ENCODE measurements at regions not wholly inside any gene's neighbourhood (a gene's known extent, or its start where the extent isn't known, plus 50 kb on each side); places are given as distances from the start of the nearest gene placed in this dataset.

DNA sequence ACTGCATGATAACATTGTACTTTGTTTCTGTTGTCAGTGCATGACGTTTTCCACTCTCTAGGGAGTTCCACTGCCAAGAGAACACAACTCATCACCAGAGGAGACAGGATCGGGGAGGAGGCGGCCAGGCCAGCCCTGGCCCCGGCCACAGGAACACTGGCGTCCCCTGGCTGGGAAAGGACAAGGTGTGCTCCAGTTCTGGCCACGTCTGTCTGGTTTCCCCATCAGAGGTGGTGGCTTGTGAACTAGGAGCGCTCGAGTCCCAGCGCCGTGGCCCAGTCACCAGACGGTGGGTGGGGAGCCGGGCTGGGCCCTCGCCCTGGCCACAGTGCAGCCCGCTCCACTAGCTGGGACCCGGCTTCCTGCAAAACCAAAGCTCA, 211.9 kb upstream of the IRX4 start:
- H2AFZ ChIP-seq (ENCODE audit: low read depth, low read length, severe bottlenecking) = no peak overlapping the region
- no peaks in the 10 kb centered on the region for H3K9me3 ChIP-seq (ENCODE audit: insufficient read depth, low read length)
- H3K9ac ChIP-seq (ENCODE audit: low read length) = no peak overlapping the region
- no peaks in the 10 kb centered on the region for H4K20me1 ChIP-seq (ENCODE audit: low read depth, low read length)
- H3K27me3 ChIP-seq (ENCODE audit: low read length) = no peaks in the 10 kb centered on the region
- H3F3A ChIP-seq (ENCODE audit: insufficient read depth) = no peaks in the 10 kb centered on the region
- no peak overlapping the region for H3K27ac ChIP-seq (ENCODE audit: low read depth, low read length)
- H3K36me3 ChIP-seq (ENCODE audit: low read length) = no peaks in the 10 kb centered on the region
- H3K9me2 ChIP-seq (replicated peaks; ENCODE audit: insufficient read depth, low read length) = no peaks in the 10 kb centered on the region
- no peak overlapping the region for H3K4me2 ChIP-seq (ENCODE audit: low read depth, low read length, poor library complexity, severe bottlenecking)
- TF ChIP-seq EZH2phosphoT487 (conservative IDR thresholded peaks at IDR 0.05; ENCODE audit: low read length) = no peak
- TF ChIP-seq, protein P1, sequence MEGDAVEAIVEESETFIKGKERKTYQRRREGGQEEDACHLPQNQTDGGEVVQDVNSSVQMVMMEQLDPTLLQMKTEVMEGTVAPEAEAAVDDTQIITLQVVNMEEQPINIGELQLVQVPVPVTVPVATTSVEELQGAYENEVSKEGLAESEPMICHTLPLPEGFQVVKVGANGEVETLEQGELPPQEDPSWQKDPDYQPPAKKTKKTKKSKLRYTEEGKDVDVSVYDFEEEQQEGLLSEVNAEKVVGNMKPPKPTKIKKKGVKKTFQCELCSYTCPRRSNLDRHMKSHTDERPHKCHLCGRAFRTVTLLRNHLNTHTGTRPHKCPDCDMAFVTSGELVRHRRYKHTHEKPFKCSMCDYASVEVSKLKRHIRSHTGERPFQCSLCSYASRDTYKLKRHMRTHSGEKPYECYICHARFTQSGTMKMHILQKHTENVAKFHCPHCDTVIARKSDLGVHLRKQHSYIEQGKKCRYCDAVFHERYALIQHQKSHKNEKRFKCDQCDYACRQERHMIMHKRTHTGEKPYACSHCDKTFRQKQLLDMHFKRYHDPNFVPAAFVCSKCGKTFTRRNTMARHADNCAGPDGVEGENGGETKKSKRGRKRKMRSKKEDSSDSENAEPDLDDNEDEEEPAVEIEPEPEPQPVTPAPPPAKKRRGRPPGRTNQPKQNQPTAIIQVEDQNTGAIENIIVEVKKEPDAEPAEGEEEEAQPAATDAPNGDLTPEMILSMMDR (IDR thresholded peaks at IDR 0.05; ENCODE audit: insufficient read depth, low read length, poor library complexity, severe bottlenecking) = no peak
- no peak overlapping the region for H3K4me3 ChIP-seq (ENCODE audit: insufficient read depth, low read length, poor library complexity, severe bottlenecking)
- no peaks in the 10 kb centered on the region for H3K79me2 ChIP-seq (ENCODE audit: insufficient read depth, low read length)

DNA sequence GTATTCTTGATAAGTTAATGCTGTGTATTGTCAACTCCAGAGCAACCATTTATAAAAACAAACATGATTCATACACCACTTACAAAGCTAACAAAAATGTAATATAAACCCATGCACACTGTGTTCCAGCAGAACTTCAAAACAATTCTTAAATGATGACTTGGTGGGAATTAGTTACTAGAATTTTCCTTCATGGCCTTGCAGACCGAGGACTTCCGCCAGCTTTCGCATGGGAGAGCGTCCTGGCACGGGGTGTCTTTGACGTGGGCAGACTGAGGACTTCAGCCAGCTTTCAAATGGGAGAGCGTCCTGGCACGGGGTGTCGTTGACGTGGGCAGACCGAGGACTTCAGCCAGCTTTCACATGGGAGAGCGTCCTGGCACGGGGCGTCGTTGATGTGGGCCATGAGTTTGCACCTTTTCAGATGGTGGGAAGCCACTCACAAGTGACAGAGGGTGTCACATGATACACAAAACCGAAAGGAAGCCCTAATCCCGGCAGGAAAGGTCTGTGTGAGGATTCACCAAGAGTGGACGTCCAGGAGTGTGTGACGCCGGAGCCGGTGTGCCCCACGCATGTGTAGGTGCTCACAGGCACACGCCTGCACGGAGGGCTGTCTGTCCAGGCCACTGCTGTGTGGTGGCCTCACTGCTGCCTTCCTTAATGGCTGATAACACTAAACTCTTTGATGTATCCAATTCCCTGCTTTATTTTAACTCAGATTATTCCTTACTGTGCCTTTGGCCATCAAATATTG, 211.3 kb upstream of the IRX4 start:
- Histone ChIP-seq H3K9ac (ENCODE audit: low read length) (no peak overlapping the region), H2AFZ (ENCODE audit: low read depth, low read length, severe bottlenecking) (no peak overlapping the region), H3K9me3 (ENCODE audit: insufficient read depth, low read length) (no peaks in the 10 kb centered on the region), H3K79me2 (ENCODE audit: insufficient read depth, low read length) (no peaks in the 10 kb centered on the region), H3K27me3 (ENCODE audit: low read length) (no peaks in the 10 kb centered on the region), H3K4me3 (ENCODE audit: insufficient read depth, low read length, poor library complexity, severe bottlenecking) (no peak overlapping the region), H3K36me3 (ENCODE audit: low read length) (no peaks in the 10 kb centered on the region), H3F3A (ENCODE audit: insufficient read depth) (no peaks in the 10 kb centered on the region), H3K4me2 (ENCODE audit: low read depth, low read length, poor library complexity, severe bottlenecking) (no peak overlapping the region), H3K27ac (ENCODE audit: low read depth, low read length) (no peak overlapping the region), H3K9me2 (replicated peaks; ENCODE audit: insufficient read depth, low read length) (no peaks in the 10 kb centered on the region), H4K20me1 (ENCODE audit: low read depth, low read length) (no peaks in the 10 kb centered on the region)
- TF ChIP-seq EZH2phosphoT487 (conservative IDR thresholded peaks at IDR 0.05; ENCODE audit: low read length) = no peak
- TF ChIP-seq, protein P1 (IDR thresholded peaks at IDR 0.05; ENCODE audit: insufficient read depth, low read length, poor library complexity, severe bottlenecking) = no peak

DNA sequence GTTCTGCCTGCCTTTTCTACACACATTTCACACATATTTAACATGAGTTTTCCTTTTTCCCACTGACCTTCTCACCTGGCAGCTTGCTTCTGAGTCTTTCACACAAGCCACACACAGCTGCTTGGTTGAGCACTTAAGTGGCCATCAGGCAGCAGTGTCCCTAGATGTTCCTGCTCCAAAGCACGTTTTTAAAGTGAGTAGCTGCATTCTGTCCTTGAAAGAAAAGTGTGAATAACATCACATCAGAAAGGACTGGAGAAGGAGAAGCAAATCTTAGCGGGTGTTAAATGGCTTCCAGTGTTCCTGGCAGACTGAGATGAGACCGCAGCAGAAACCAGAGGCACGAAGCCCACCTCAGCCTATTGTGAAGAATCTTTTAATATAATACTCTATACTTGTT, 209.2 kb upstream of the IRX4 start:
- Histone ChIP-seq H3F3A (ENCODE audit: insufficient read depth) (no peaks in the 10 kb centered on the region), H3K79me2 (ENCODE audit: insufficient read depth, low read length) (no peaks in the 10 kb centered on the region), H4K20me1 (ENCODE audit: low read depth, low read length) (no peaks in the 10 kb centered on the region), H3K4me2 (ENCODE audit: low read depth, low read length, poor library complexity, severe bottlenecking) (no peak overlapping the region), H2AFZ (ENCODE audit: low read depth, low read length, severe bottlenecking) (no peak overlapping the region), H3K9me2 (replicated peaks; ENCODE audit: insufficient read depth, low read length) (no peaks in the 10 kb centered on the region), H3K4me3 (ENCODE audit: insufficient read depth, low read length, poor library complexity, severe bottlenecking) (no peak overlapping the region), H3K9ac (ENCODE audit: low read length) (no peak overlapping the region), H3K36me3 (ENCODE audit: low read length) (no peaks in the 10 kb centered on the region), H3K27me3 (ENCODE audit: low read length) (no peaks in the 10 kb centered on the region), H3K27ac (ENCODE audit: low read depth, low read length) (no peak overlapping the region), H3K9me3 (ENCODE audit: insufficient read depth, low read length) (no peaks in the 10 kb centered on the region)
- TF ChIP-seq EZH2phosphoT487 (conservative IDR thresholded peaks at IDR 0.05; ENCODE audit: low read length) = no peak
- TF ChIP-seq, protein P1 (IDR thresholded peaks at IDR 0.05; ENCODE audit: insufficient read depth, low read length, poor library complexity, severe bottlenecking) = no peak
